K562 (cell line): ENCODE measurements at regions not wholly inside any gene's neighbourhood (a gene's known extent, or its start where the extent isn't known, plus 50 kb on each side); places are given as distances from the start of the nearest gene placed in this dataset.

Experiments
- ATAC-seq: fragments of 200-7000 bp; cut with Tn5 transposase; 3 replicates; pipeline ENCODE4 v1.9.1; 2020; ENCODE audit warnings: moderate library complexity
- BruUV-seq: library from RNA; stranded (reverse); fragments of 400-500 nt; replicated peaks from 2 replicates; lab custom pipeline; 2021; lab: Mats Ljungman, UMichigan
- CTCF ChIA-PET: fragments of 300-600 bp; formaldehyde crosslinking; extraction: SDS; loops from one replicate; lab custom pipeline; 2021; ENCODE audit warnings: low intra/inter-chr PET ratio; lab: Yijun Ruan, JAX
- POLR2A ChIA-PET: fragments of 300-600, 350-650 bp; sonication (Branson Sonifier 250); formaldehyde crosslinking; extraction: SDS; loops from one replicate; lab custom pipeline; 2021; ENCODE audit warnings: antibody characterized with exemption, inconsistent platforms; lab: Yijun Ruan, JAX
- DNase-seq, 4 experiments: peaks; one replicate each; pipeline versions ENCODE4 v3.0.0 to v3.0.0-alpha.2; 2011 to 2018; ENCODE audit warnings: low spot score in 3 of 4, mixed read lengths in 3 of 4; ENCODE audit errors: extremely low read depth in 1 of 4
- FAIRE-seq: peaks from 2 replicates; lab custom pipeline; 2011; peaks lifted over from hg19 to GRCh38; lab: Jason Lieb, UNC
- H2AFZ ChIP-seq: 2 replicates; pipeline ENCODE4 v1.6.0; 2011; ENCODE audit warnings: low read depth, low read length, control low read depth, inconsistent platforms
- H3K27ac ChIP-seq: fragments of 200-600 bp; 3 replicates; pipeline ENCODE4 v1.8.0; 2011; ENCODE audit warnings: low read depth, mild to moderate bottlenecking, control low read depth, inconsistent platforms, low read length, moderate library complexity, mixed read lengths; ENCODE audit errors: extremely low read depth
- H3K27me3 ChIP-seq, 2 experiments: fragments of 300-600 bp in 1 of 2; 2 replicates in 1 of 2; 3 replicates in 1 of 2; pipeline versions ENCODE4 v1.6.0 to v1.8.0; 2011; ENCODE audit warnings: inconsistent platforms in 2 of 2, low read length in 2 of 2, mild to moderate bottlenecking in 1 of 2, mixed read lengths in 1 of 2, moderate library complexity in 1 of 2; ENCODE audit not compliant: control insufficient read depth in 2 of 2, insufficient read depth in 2 of 2
- H3K36me3 ChIP-seq: fragments of 300-600 bp; 3 replicates; pipeline ENCODE4 v1.8.0; 2011; ENCODE audit warnings: mild to moderate bottlenecking, low read length, inconsistent platforms; ENCODE audit not compliant: control insufficient read depth, insufficient read depth
- H3K4me1 ChIP-seq, 2 experiments: fragments of 200-600 bp in 1 of 2; replicated peaks in 1 of 2; 2 replicates in 1 of 2; 3 replicates in 1 of 2; pipeline versions ENCODE4 v1.5.1 to v1.8.0; 2011; ENCODE audit warnings: inconsistent platforms in 2 of 2, low read length in 2 of 2, mild to moderate bottlenecking in 1 of 2, mixed read lengths in 1 of 2, moderate library complexity in 1 of 2; ENCODE audit not compliant: control insufficient read depth in 2 of 2, insufficient read depth in 2 of 2
- H3K4me2 ChIP-seq: 2 replicates; pipeline ENCODE4 v1.6.1; 2011; ENCODE audit warnings: low read length, control low read depth, inconsistent platforms, mixed read lengths; ENCODE audit not compliant: insufficient read depth
- H3K4me3 ChIP-seq: fragments of 200-600 bp; sonication (generic), shearing (Covaris generic); 2 replicates; pipeline ENCODE4 v1.5.1; 2016; ENCODE audit warnings: control low read depth, inconsistent platforms
- H3K79me2 ChIP-seq: fragments of 200-600 bp; 3 replicates; pipeline ENCODE4 v1.8.0; 2011; ENCODE audit warnings: low read length, inconsistent platforms; ENCODE audit not compliant: control insufficient read depth, insufficient read depth
- H3K9ac ChIP-seq, 2 experiments: 2 replicates each; pipeline versions ENCODE4 v1.6.0 to v1.6.1; 2011; ENCODE audit warnings: low read depth in 2 of 2, low read length in 2 of 2, control low read depth in 1 of 2, inconsistent platforms in 1 of 2, mild to moderate bottlenecking in 1 of 2, mixed read lengths in 1 of 2; ENCODE audit not compliant: insufficient read depth in 1 of 2
- H3K9me1 ChIP-seq: one replicate; pipeline ENCODE4 v1.6.0; 2011; ENCODE audit warnings: inconsistent platforms, mild to moderate bottlenecking, low read length, moderate library complexity; ENCODE audit not compliant: control insufficient read depth, insufficient read depth
- H3K9me3 ChIP-seq: replicated peaks from 2 replicates; pipeline ENCODE4 v1.5.1; 2011; ENCODE audit warnings: low read depth, low read length, inconsistent platforms; ENCODE audit not compliant: control insufficient read depth, insufficient read depth
- H4K20me1 ChIP-seq: replicated peaks from 2 replicates; pipeline ENCODE4 v1.6.1; 2011; ENCODE audit warnings: low read length, inconsistent platforms, mixed read lengths; ENCODE audit not compliant: control insufficient read depth, insufficient read depth
- MEF2A ChIP-seq: IDR thresholded peaks from 2 replicates; pipeline ENCODE4 v1.6.1; 2011; ENCODE audit warnings: low read depth, mild to moderate bottlenecking, low read length, moderate library complexity; ENCODE audit not compliant: control insufficient read depth
- MXI1 ChIP-seq: IDR thresholded peaks from 2 replicates; pipeline ENCODE4 v1.6.1; 2011; ENCODE audit warnings: low read depth, mild to moderate bottlenecking, improper control_type of control experiment, low read length
- NR2C2 ChIP-seq, 2 experiments: fragments of 200-800 bp in 1 of 2; sonication (Bioruptor generic) in 1 of 2; sonication (generic) in 1 of 2; formaldehyde crosslinking in 1 of 2; IDR thresholded peaks; 2 replicates each; pipeline versions ENCODE4 v1.6.1 to v1.8.0; 2016 to 2022; ENCODE audit warnings: mild to moderate bottlenecking in 1 of 2, missing compliant biosample characterization in 1 of 2, missing genetic modification characterization in 1 of 2, missing genetic modification reagents in 1 of 2
- PBX2 ChIP-seq, 2 experiments: IDR thresholded peaks in 1 of 2; conservative IDR thresholded peaks in 1 of 2; 2 replicates each; pipeline ENCODE4 v1.6.1; 2016; ENCODE audit warnings: low read depth in 2 of 2, mild to moderate bottlenecking in 1 of 2, missing compliant biosample characterization in 1 of 2, missing genetic modification characterization in 1 of 2, moderate library complexity in 1 of 2
- POLR2A ChIP-seq: fragments of 450-650 bp; conservative IDR thresholded peaks from 2 replicates; pipeline ENCODE4 v1.6.1; 2016
- SMAD3 ChIP-seq: fragments of 450-650 bp; formaldehyde crosslinking; conservative IDR thresholded peaks from 2 replicates; pipeline ENCODE4 v1.4.0; 2020; ENCODE audit warnings: mild to moderate bottlenecking
- SNRNP70 ChIP-seq: fragments of 200-400 bp; formaldehyde crosslinking; optimal IDR thresholded peaks from 2 replicates; pipeline ENCODE3; 2017; ENCODE audit warnings: low read depth, low read length
- SRSF3 ChIP-seq: fragments of 200-400 bp; formaldehyde crosslinking; IDR thresholded peaks from 2 replicates; pipeline ENCODE4 v1.6.1; 2016; ENCODE audit warnings: mild to moderate bottlenecking, low read length, moderate library complexity; ENCODE audit not compliant: insufficient read depth
- TARDBP ChIP-seq: fragments of 450-650 bp; IDR thresholded peaks from 2 replicates; pipeline ENCODE4 v1.6.1; 2016
- TCF7 ChIP-seq: sonication (generic); IDR thresholded peaks from 2 replicates; pipeline ENCODE4 v1.6.1; 2016; ENCODE audit warnings: antibody characterized with exemption, borderline replicate concordance
- U2AF1 ChIP-seq: fragments of 200-400 bp; formaldehyde crosslinking; optimal IDR thresholded peaks from 2 replicates; pipeline ENCODE3; 2017; ENCODE audit warnings: mild to moderate bottlenecking, low read depth, low read length, moderate library complexity
- ZFP1 ChIP-seq: fragments of 450-650 bp; formaldehyde crosslinking; IDR thresholded peaks from 2 replicates; pipeline ENCODE4 v1.4.0; 2020; ENCODE audit warnings: mild to moderate bottlenecking, mixed read lengths
- ZNF140 ChIP-seq: fragments of 250-450 bp; sonication (Bioruptor Pico); IDR thresholded peaks from 2 replicates; pipeline ENCODE4 v1.8.0; 2021; ENCODE audit warnings: moderate library complexity, mild to moderate bottlenecking, inconsistent platforms
- ZNF274 ChIP-seq: IDR thresholded peaks from 2 replicates; pipeline ENCODE4 v1.6.1; 2011; ENCODE audit warnings: low read depth, mild to moderate bottlenecking, low read length, moderate library complexity, borderline replicate concordance
- ZNF512 ChIP-seq: IDR thresholded peaks from 2 replicates; pipeline ENCODE4 v1.6.1; 2016; ENCODE audit warnings: missing genetic modification characterization, missing compliant biosample characterization
- ZNF589 ChIP-seq: fragments of 200-800 bp; sonication (Bioruptor generic); IDR thresholded peaks from 2 replicates; pipeline ENCODE4 v1.6.1; 2016; ENCODE audit warnings: low read depth, missing genetic modification characterization, missing compliant biosample characterization
- ZNF655 ChIP-seq: fragments of 250-450 bp; sonication (Bioruptor Pico); IDR thresholded peaks from 2 replicates; pipeline ENCODE4 v1.5.0; 2021
- WGBS: fragments of 100-300 bp; shearing (Covaris generic); methylation state at CpG from one replicate; pipeline ENCODE4 v1.1.6; 2016; ENCODE audit warnings: low coverage, mixed read lengths; ENCODE audit not compliant: insufficient coverage; ENCODE audit errors: missing lambda C conversion rate; 5-methylcytosine and 5-hydroxymethylcytosine counted together
- in situ Hi-C: fragments of 300-500 bp; cut with MboI; formaldehyde crosslinking; loops from 4 replicates; pipeline ENCODE4 v1.15.0; 2018; ENCODE audit warnings: inconsistent platforms, mixed read lengths
- intact Hi-C: fragments of 100-400 bp; cut with micrococcal nuclease; formaldehyde crosslinking; loops from 2 replicates; pipeline ENCODE4 v1.14.2; 2022

- no peak overlapping the region for H3K9ac ChIP-seq
- under 1% methylated on average over 10 of the region's 10 CpGs for WGBS
- in situ Hi-C loops = no loop called here
- TF ChIP-seq MXI1 (no peak), NR2C2 (CRISPR knock-in tag; IDR thresholded peaks at IDR 0.05) (no peak), NR2C2 (tag; IDR thresholded peaks at IDR 0.05) (no peak), U2AF1 (no peak), ZNF589 (CRISPR knock-in tag) (no peak), MEF2A (no peak), ZNF140 (CRISPR knock-in tag) (no peak), ZNF655 (CRISPR knock-in tag) (no peak), ZNF274 (no peak), PBX2 (CRISPR knock-in tag; IDR thresholded peaks at IDR 0.05; ENCODE audit: low read depth) (no peak), PBX2 (tag; conservative IDR thresholded peaks at IDR 0.05; ENCODE audit: low read depth) (no peak), SNRNP70 (no peak), ZNF512 (tag) (no peak), SRSF3 (no peak), ZFP1 (no peak), SMAD3 (CRISPR knock-in tag) (no peak), POLR2A (no peak), TARDBP (no peak), TCF7 (no peak)
Measured at GRCh38 chr5:3787604-3788003, 192.0 kb downstream of the IRX1 start.

More at GRCh38 chr5:3787604-3788003, 192.0 kb downstream of the IRX1 start:
- H3K9me1 ChIP-seq = no peaks in the 10 kb centered on the region
- H3K4me2 ChIP-seq = no peak overlapping the region
- H3K9me3 ChIP-seq = no peaks in the 10 kb centered on the region; the same call in 1 of the 2 replicates
- H3K36me3 ChIP-seq = no peaks in the 10 kb centered on the region
- DNase-seq = no peak
- ChIA-PET POLR2A (no interaction called here), CTCF (no interaction called here)
- no peak overlapping the region for H2AFZ ChIP-seq
- no peak overlapping the region for H3K27ac ChIP-seq
- no peak for FAIRE-seq
- BruUV-seq = no TSS peak
- no peaks in the 10 kb centered on the region for H3K4me1 ChIP-seq
- H3K4me3 ChIP-seq = no peak overlapping the region
- intact Hi-C loops = no loop called here
- no peaks in the 10 kb centered on the region for H3K79me2 ChIP-seq
- no peak for ATAC-seq
- no peaks in the 10 kb centered on the region for H4K20me1 ChIP-seq
- H3K27me3 ChIP-seq = 0 out of 5 replicates have a peak, but pooled peaks cover 0 to 5% of the 10 kb centered on the region in 2 experiments
